ENCODE measurements at regions not wholly inside any gene's neighbourhood (a gene's known extent, or its start where the extent isn't known, plus 50 kb on each side); places are given as distances from the start of the nearest gene placed in this dataset.

- DNase-seq: no peak
- Histone ChIP-seq H3K27me3 (no peaks in the 10 kb centered on the region), H3K4me3 (no peak overlapping the region), H3K9me3 (no peaks in the 10 kb centered on the region), H3K4me1 (no peaks in the 10 kb centered on the region), H3K36me3 (no peaks in the 10 kb centered on the region), H3K27ac (no peak overlapping the region)
- intact Hi-C loops (cut with DNase I): no loop called here
- 13 to 35% methylated on average over 1 of the region's 1 CpG for WGBS, 2 donors
- TF ChIP-seq CTCF (IDR thresholded peaks at IDR 0.05) (no peak), EP300 (IDR thresholded peaks at IDR 0.05) (no peak), POLR2A (IDR thresholded peaks at IDR 0.05) (no peak), POLR2AphosphoS5 (IDR thresholded peaks at IDR 0.05) (no peak)
Measured at GRCh38 chr4:135605076-135605475, 1403.5 kb upstream of the PABPC4L start.

GRCh38 chr4:135604531-135604930 is 1402.9 kb upstream of the PABPC4L start:
- no peaks in the 10 kb centered on the region for H3K4me1 ChIP-seq
- H3K36me3 ChIP-seq: no peaks in the 10 kb centered on the region
- no peaks in the 10 kb centered on the region for H3K27me3 ChIP-seq
- no peak overlapping the region for H3K4me3 ChIP-seq
- 81 to 88% methylated on average over 1 of the region's 1 CpG for WGBS, 2 donors
- no peak overlapping the region for H3K27ac ChIP-seq
- DNase-seq: no peak
- intact Hi-C loops (cut with DNase I): no loop called here
- TF ChIP-seq POLR2AphosphoS5 (IDR thresholded peaks at IDR 0.05) (no peak), EP300 (IDR thresholded peaks at IDR 0.05) (no peak), POLR2A (IDR thresholded peaks at IDR 0.05) (no peak), CTCF (IDR thresholded peaks at IDR 0.05) (no peak)
- H3K9me3 ChIP-seq: no peaks in the 10 kb centered on the region

GRCh38 chr4:135601351-135601750 is 1399.8 kb upstream of the PABPC4L start:
- TF ChIP-seq CTCF (IDR thresholded peaks at IDR 0.05): no peak
- TF ChIP-seq EP300 (IDR thresholded peaks at IDR 0.05): no peak
- no peak for TF ChIP-seq POLR2AphosphoS5 (IDR thresholded peaks at IDR 0.05)
- TF ChIP-seq POLR2A (IDR thresholded peaks at IDR 0.05): no peak
- Histone ChIP-seq H3K27ac (no peak overlapping the region), H3K36me3 (no peaks in the 10 kb centered on the region), H3K9me3 (peaks cover 0 to 3% (median 1%) of the 10 kb centered on the region in 4 donors), H3K27me3 (no peaks in the 10 kb centered on the region), H3K4me1 (no peaks in the 10 kb centered on the region), H3K4me3 (no peak overlapping the region)
- intact Hi-C loops (cut with DNase I): no loop called here
- DNase-seq: no peak
- 39 to 68% methylated on average over 1 of the region's 1 CpG for WGBS, 2 donors

GRCh38 chr4:135598151-135598550 is 1396.6 kb upstream of the PABPC4L start:
- Histone ChIP-seq H3K36me3 (no peaks in the 10 kb centered on the region), H3K4me3 (no peak overlapping the region), H3K9me3 (peaks cover 0 to 5% (median 1%) of the 10 kb centered on the region in 4 donors), H3K27me3 (no peaks in the 10 kb centered on the region), H3K4me1 (no peaks in the 10 kb centered on the region), H3K27ac (no peak overlapping the region)
- TF ChIP-seq POLR2AphosphoS5 (IDR thresholded peaks at IDR 0.05) (no peak), EP300 (IDR thresholded peaks at IDR 0.05) (no peak), CTCF (IDR thresholded peaks at IDR 0.05) (no peak), POLR2A (IDR thresholded peaks at IDR 0.05) (no peak)
- intact Hi-C loops (cut with DNase I): no loop called here
- no peak for DNase-seq
- 8 to 53% methylated on average over 1 of the region's 1 CpG for WGBS, 2 donors

- no peaks in the 10 kb centered on the region for H3K36me3 ChIP-seq
- WGBS, 2 donors: 69 to 80% methylated on average over 1 of the region's 1 CpG
- H3K27ac ChIP-seq: no peak overlapping the region
- H3K4me1 ChIP-seq: no peaks in the 10 kb centered on the region
- no peak for DNase-seq
- H3K9me3 ChIP-seq: peaks cover 0 to 5% (median 1%) of the 10 kb centered on the region in 4 donors
- H3K27me3 ChIP-seq: no peaks in the 10 kb centered on the region
- intact Hi-C loops (cut with DNase I): no loop called here
- TF ChIP-seq CTCF (IDR thresholded peaks at IDR 0.05) (no peak), EP300 (IDR thresholded peaks at IDR 0.05) (no peak), POLR2A (IDR thresholded peaks at IDR 0.05) (no peak)
- no peak overlapping the region for H3K4me3 ChIP-seq
Measured at GRCh38 chr4:135594521-135594920, 1392.9 kb upstream of the PABPC4L start.
